ENCODE measurements at regions not wholly inside any gene's neighbourhood (a gene's known extent, or its start where the extent isn't known, plus 50 kb on each side); places are given as distances from the start of the nearest gene placed in this dataset.

DNA sequence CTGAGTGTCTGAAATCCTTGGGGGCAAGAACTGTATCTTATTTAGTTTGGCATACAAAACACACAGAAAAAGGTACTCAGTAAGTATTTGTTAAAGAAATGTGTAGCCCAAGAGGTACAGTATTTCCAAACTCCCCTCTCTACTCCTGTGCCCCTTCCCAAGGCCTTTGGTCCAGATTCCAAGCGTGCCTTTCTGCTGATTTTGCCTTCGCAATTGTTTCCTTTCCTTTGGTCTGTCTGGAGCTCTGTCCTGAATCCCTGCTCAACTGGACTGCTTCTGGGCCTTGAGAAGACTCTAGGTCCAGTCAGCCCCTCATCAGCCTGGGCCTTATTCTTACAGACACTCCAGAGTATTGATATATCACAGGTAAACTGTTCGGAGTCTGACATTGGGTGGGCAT is 122.2 kb upstream of the SYNCRIP start:
- no peak overlapping the region for H3K9ac ChIP-seq (ENCODE audit: insufficient read depth, low read depth, low read length)
- intact Hi-C loops (cut with micrococcal nuclease; ENCODE audit: unreplicated experiment) (loop anchor here (10.0 kb wide), 1 partner anchor 100 kb away; no protein-coding TSS in a partner anchor), in situ Hi-C loops (cut with HindIII; ENCODE audit: extremely low pct_ligation_motif_present, low pct_unique_long_range_greater_than_20kb) (loop anchor here (25.0 kb wide), 1 partner anchor 422 kb away; no protein-coding TSS in a partner anchor)
- TF ChIP-seq FOSL2 (CRISPR knock-in tag; IDR thresholded peaks at IDR 0.05) (peak; percentile 27; the same call in 1 of the 2 replicates), PPARG (CRISPR knock-in tag; conservative IDR thresholded peaks at IDR 0.05) (peak; percentile 85), DMAP1 (CRISPR knock-in tag; IDR thresholded peaks at IDR 0.05) (no peak), ZNF773 (CRISPR knock-in tag; IDR thresholded peaks at IDR 0.05; ENCODE audit: borderline replicate concordance) (no peak), TEAD3 (CRISPR knock-in tag; optimal IDR thresholded peaks at IDR 0.05; ENCODE audit: borderline replicate concordance) (peak; percentile 63), ZNF598 (CRISPR knock-in tag; IDR thresholded peaks at IDR 0.05; ENCODE audit: borderline replicate concordance) (no peak), SAFB2 (CRISPR knock-in tag; IDR thresholded peaks at IDR 0.05; ENCODE audit: borderline replicate concordance, low read depth) (no peak)
- TF ChIP-seq, protein P1, sequence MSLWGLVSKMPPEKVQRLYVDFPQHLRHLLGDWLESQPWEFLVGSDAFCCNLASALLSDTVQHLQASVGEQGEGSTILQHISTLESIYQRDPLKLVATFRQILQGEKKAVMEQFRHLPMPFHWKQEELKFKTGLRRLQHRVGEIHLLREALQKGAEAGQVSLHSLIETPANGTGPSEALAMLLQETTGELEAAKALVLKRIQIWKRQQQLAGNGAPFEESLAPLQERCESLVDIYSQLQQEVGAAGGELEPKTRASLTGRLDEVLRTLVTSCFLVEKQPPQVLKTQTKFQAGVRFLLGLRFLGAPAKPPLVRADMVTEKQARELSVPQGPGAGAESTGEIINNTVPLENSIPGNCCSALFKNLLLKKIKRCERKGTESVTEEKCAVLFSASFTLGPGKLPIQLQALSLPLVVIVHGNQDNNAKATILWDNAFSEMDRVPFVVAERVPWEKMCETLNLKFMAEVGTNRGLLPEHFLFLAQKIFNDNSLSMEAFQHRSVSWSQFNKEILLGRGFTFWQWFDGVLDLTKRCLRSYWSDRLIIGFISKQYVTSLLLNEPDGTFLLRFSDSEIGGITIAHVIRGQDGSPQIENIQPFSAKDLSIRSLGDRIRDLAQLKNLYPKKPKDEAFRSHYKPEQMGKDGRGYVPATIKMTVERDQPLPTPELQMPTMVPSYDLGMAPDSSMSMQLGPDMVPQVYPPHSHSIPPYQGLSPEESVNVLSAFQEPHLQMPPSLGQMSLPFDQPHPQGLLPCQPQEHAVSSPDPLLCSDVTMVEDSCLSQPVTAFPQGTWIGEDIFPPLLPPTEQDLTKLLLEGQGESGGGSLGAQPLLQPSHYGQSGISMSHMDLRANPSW (CRISPR knock-in tag; IDR thresholded peaks at IDR 0.05; ENCODE audit: borderline replicate concordance) = no peak
- TF ChIP-seq, protein P2, sequence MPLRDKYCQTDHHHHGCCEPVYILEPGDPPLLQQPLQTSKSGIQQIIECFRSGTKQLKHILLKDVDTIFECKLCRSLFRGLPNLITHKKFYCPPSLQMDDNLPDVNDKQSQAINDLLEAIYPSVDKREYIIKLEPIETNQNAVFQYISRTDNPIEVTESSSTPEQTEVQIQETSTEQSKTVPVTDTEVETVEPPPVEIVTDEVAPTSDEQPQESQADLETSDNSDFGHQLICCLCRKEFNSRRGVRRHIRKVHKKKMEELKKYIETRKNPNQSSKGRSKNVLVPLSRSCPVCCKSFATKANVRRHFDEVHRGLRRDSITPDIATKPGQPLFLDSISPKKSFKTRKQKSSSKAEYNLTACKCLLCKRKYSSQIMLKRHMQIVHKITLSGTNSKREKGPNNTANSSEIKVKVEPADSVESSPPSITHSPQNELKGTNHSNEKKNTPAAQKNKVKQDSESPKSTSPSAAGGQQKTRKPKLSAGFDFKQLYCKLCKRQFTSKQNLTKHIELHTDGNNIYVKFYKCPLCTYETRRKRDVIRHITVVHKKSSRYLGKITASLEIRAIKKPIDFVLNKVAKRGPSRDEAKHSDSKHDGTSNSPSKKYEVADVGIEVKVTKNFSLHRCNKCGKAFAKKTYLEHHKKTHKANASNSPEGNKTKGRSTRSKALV (CRISPR knock-in tag; IDR thresholded peaks at IDR 0.05) = no peak
- TF ChIP-seq, protein P3, sequence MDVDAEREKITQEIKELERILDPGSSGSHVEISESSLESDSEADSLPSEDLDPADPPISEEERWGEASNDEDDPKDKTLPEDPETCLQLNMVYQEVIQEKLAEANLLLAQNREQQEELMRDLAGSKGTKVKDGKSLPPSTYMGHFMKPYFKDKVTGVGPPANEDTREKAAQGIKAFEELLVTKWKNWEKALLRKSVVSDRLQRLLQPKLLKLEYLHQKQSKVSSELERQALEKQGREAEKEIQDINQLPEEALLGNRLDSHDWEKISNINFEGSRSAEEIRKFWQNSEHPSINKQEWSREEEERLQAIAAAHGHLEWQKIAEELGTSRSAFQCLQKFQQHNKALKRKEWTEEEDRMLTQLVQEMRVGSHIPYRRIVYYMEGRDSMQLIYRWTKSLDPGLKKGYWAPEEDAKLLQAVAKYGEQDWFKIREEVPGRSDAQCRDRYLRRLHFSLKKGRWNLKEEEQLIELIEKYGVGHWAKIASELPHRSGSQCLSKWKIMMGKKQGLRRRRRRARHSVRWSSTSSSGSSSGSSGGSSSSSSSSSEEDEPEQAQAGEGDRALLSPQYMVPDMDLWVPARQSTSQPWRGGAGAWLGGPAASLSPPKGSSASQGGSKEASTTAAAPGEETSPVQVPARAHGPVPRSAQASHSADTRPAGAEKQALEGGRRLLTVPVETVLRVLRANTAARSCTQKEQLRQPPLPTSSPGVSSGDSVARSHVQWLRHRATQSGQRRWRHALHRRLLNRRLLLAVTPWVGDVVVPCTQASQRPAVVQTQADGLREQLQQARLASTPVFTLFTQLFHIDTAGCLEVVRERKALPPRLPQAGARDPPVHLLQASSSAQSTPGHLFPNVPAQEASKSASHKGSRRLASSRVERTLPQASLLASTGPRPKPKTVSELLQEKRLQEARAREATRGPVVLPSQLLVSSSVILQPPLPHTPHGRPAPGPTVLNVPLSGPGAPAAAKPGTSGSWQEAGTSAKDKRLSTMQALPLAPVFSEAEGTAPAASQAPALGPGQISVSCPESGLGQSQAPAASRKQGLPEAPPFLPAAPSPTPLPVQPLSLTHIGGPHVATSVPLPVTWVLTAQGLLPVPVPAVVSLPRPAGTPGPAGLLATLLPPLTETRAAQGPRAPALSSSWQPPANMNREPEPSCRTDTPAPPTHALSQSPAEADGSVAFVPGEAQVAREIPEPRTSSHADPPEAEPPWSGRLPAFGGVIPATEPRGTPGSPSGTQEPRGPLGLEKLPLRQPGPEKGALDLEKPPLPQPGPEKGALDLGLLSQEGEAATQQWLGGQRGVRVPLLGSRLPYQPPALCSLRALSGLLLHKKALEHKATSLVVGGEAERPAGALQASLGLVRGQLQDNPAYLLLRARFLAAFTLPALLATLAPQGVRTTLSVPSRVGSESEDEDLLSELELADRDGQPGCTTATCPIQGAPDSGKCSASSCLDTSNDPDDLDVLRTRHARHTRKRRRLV (CRISPR knock-in tag; IDR thresholded peaks at IDR 0.05) = no peak
- TF ChIP-seq, protein P4, sequence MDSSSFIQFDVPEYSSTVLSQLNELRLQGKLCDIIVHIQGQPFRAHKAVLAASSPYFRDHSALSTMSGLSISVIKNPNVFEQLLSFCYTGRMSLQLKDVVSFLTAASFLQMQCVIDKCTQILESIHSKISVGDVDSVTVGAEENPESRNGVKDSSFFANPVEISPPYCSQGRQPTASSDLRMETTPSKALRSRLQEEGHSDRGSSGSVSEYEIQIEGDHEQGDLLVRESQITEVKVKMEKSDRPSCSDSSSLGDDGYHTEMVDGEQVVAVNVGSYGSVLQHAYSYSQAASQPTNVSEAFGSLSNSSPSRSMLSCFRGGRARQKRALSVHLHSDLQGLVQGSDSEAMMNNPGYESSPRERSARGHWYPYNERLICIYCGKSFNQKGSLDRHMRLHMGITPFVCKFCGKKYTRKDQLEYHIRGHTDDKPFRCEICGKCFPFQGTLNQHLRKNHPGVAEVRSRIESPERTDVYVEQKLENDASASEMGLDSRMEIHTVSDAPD (CRISPR knock-in tag; IDR thresholded peaks at IDR 0.05) = no peak
- no peak overlapping the region for H3K4me2 ChIP-seq (ENCODE audit: low read depth, low read length)
- FAIRE-seq (no peak), ATAC-seq (peak; percentile 70), DNase-seq (ENCODE audit: low spot score) (peak; percentile 32)
- ChIA-PET CTCF (ENCODE audit: low intra/inter-chr PET ratio, low total read pairs) (no interaction called here), POLR2A (no interaction called here)
- 21% methylated on average over 3 of the region's 3 CpGs for WGBS (ENCODE audit: low lambda C conversion rate)
- no peak overlapping the region for H3K4me3 ChIP-seq (replicated peaks in 1 of 3; ENCODE audit: insufficient read depth in 1 of 3, low read depth in 2 of 3, low read length in 3 of 3)
- H3K27me3 ChIP-seq (ENCODE audit: control insufficient read depth in 1 of 2, insufficient read depth in 2 of 2, low read length in 2 of 2) = no peaks in the 10 kb centered on the region
- no peak overlapping the region for H3K27ac ChIP-seq (ENCODE audit: extremely low read length, insufficient read depth, low read length)
- H3K36me3 ChIP-seq (replicated peaks in 1 of 2; ENCODE audit: control insufficient read depth in 1 of 2, insufficient read depth in 2 of 2, low read length in 2 of 2) = no peaks in the 10 kb centered on the region
- no TSS peak for BruUV-seq (replicated peaks)
- H3K9me3 ChIP-seq (ENCODE audit: low read length) = no peaks in the 10 kb centered on the region
- no peaks in the 10 kb centered on the region for H4K20me1 ChIP-seq (ENCODE audit: insufficient read depth, low read length)
- no peaks in the 10 kb centered on the region for H3K79me2 ChIP-seq (ENCODE audit: insufficient read depth, low read length)
- H2AFZ ChIP-seq (ENCODE audit: low read length) = no peak overlapping the region
- peaks cover 11% of the 10 kb centered on the region for H3K4me1 ChIP-seq (ENCODE audit: insufficient read depth, low read length)
